PC-3 (cell line): ENCODE measurements at regions not wholly inside any gene's neighbourhood (a gene's known extent, or its start where the extent isn't known, plus 50 kb on each side); places are given as distances from the start of the nearest gene placed in this dataset.

Experiments
- ATAC-seq: fragments of 200-7000 bp; cut with Tn5 transposase; 2 replicates; pipeline ENCODE4 v1.9.1; 2020; ENCODE audit warnings: mild to moderate bottlenecking, moderate library complexity
- BruUV-seq: library from RNA; stranded (reverse); fragments of 400-500 nt; replicated peaks from 2 replicates; lab custom pipeline; 2021; lab: Mats Ljungman, UMichigan
- CTCF ChIA-PET: fragments of 300-600 bp; sonication (Branson Sonifier 250); formaldehyde crosslinking; loops from one replicate; lab custom pipeline; 2022; ENCODE audit warnings: antibody characterized with exemption; lab: Charles Lee
- POLR2A ChIA-PET: fragments of 300-600 bp; sonication (Branson Sonifier 250); formaldehyde crosslinking; loops from one replicate; lab custom pipeline; 2022; ENCODE audit warnings: antibody characterized with exemption; ENCODE audit not compliant: unreplicated experiment; lab: Charles Lee
- DNase-seq: peaks from one replicate; pipeline ENCODE4 v3.0.0-alpha.2; 2015
- H2AFZ ChIP-seq: fragments of 300-600 bp; sonication (generic); 2 replicates; pipeline ENCODE4 v1.6.0; 2016; ENCODE audit warnings: antibody characterized with exemption, low read length
- H3F3A ChIP-seq: fragments of 300-600 bp; sonication (generic); one replicate; pipeline ENCODE4 v1.6.0; 2017; ENCODE audit warnings: antibody characterized with exemption, low read length, control low read depth, mild to moderate bottlenecking; ENCODE audit not compliant: unreplicated experiment
- H3K27ac ChIP-seq: fragments of 300-600 bp; sonication (generic); 2 replicates; pipeline ENCODE4 v1.5.1; 2016; ENCODE audit warnings: mild to moderate bottlenecking, low read length
- H3K27me3 ChIP-seq: fragments of 300-600 bp; sonication (generic); 2 replicates; pipeline ENCODE4 v1.6.1; 2016; ENCODE audit warnings: low read length, mixed read lengths
- H3K36me3 ChIP-seq: fragments of 300-600 bp; sonication (generic); 2 replicates; pipeline ENCODE4 v1.6.1; 2016; ENCODE audit warnings: low read depth, mixed run types, low read length, mixed read lengths
- H3K4me1 ChIP-seq: fragments of 300-600 bp; sonication (generic); 2 replicates; pipeline ENCODE4 v1.5.1; 2016; ENCODE audit warnings: low read length; ENCODE audit not compliant: insufficient read depth
- H3K4me2 ChIP-seq: fragments of 300-600 bp; sonication (generic); 2 replicates; pipeline ENCODE4 v1.6.0; 2016; ENCODE audit warnings: low read length
- H3K4me3 ChIP-seq: fragments of 300-600 bp; sonication (generic); 2 replicates; pipeline ENCODE4 v1.5.1; 2016; ENCODE audit warnings: mild to moderate bottlenecking, low read length, mixed read lengths
- H3K79me2 ChIP-seq: fragments of 300-600 bp; sonication (generic); 2 replicates; pipeline ENCODE4 v1.6.1; 2017; ENCODE audit warnings: low read length, mixed read lengths
- H3K9ac ChIP-seq: fragments of 300-600 bp; sonication (generic); 2 replicates; pipeline ENCODE4 v1.6.0; 2016; ENCODE audit warnings: mild to moderate bottlenecking, low read length
- H3K9me2 ChIP-seq: fragments of 300-600 bp; sonication (generic); replicated peaks from 2 replicates; pipeline ENCODE4 v1.6.1; 2016; ENCODE audit warnings: mixed run types, low read length, mixed read lengths
- H3K9me3 ChIP-seq: fragments of 300-600 bp; sonication (generic); 2 replicates; pipeline ENCODE4 v1.6.1; 2016; ENCODE audit warnings: low read length, mixed read lengths
- H4K20me1 ChIP-seq: fragments of 300-600 bp; sonication (generic); 2 replicates; pipeline ENCODE4 v1.6.1; 2016; ENCODE audit warnings: low read length, mixed read lengths
- CTCF ChIP-seq: fragments of 300-600 bp; sonication (generic); conservative IDR thresholded peaks from 2 replicates; pipeline ENCODE4 v1.5.1; 2017; ENCODE audit warnings: antibody characterized with exemption, low read depth, mild to moderate bottlenecking, low read length
- EZH2 ChIP-seq: fragments of 300-600 bp; sonication (generic); IDR thresholded peaks from one replicate; pipeline ENCODE4 v1.6.1; 2017; ENCODE audit warnings: antibody characterized with exemption, mild to moderate bottlenecking, low read length; ENCODE audit not compliant: unreplicated experiment
- EZH2phosphoT487 ChIP-seq: fragments of 300-600 bp; sonication (generic); IDR thresholded peaks from 2 replicates; pipeline ENCODE4 v1.6.1; 2018; ENCODE audit warnings: mild to moderate bottlenecking, antibody characterized with exemption, low read length, borderline replicate concordance
- intact Hi-C: fragments of 100-400 bp; cut with micrococcal nuclease; formaldehyde crosslinking; loops from 2 replicates; pipeline ENCODE4 v1.9.0; 2023

GRCh38 chr11:128201801-128202200 lies 385.6 kb downstream of the ETS1 start:
- no peaks in the 10 kb centered on the region for H3K79me2 ChIP-seq
- TF ChIP-seq EZH2phosphoT487 (no peak), EZH2 (no peak), CTCF (no peak)
- peaks cover 7% of the 10 kb centered on the region for H3K4me1 ChIP-seq
- H3F3A ChIP-seq = peaks cover 2% of the 10 kb centered on the region
- no peak for DNase-seq
- no peaks in the 10 kb centered on the region for H4K20me1 ChIP-seq
- no peaks in the 10 kb centered on the region for H3K9me3 ChIP-seq
- H3K9ac ChIP-seq = no peak overlapping the region
- H3K36me3 ChIP-seq = 0 out of 2 replicates have a peak, but pooled peaks cover 6% of the 10 kb centered on the region
- no peak overlapping the region for H3K4me2 ChIP-seq
- H3K4me3 ChIP-seq = no peak overlapping the region
- H3K9me2 ChIP-seq = no peaks in the 10 kb centered on the region
- ChIA-PET CTCF (no interaction called here), POLR2A (no interaction called here)
- no peaks in the 10 kb centered on the region for H3K27me3 ChIP-seq
- intact Hi-C loops = no loop called here
- H2AFZ ChIP-seq = no peak overlapping the region
- ATAC-seq = no peak
- no peak overlapping the region for H3K27ac ChIP-seq
- no TSS peak for BruUV-seq

GRCh38 chr11:128201009-128201408 lies 386.3 kb downstream of the ETS1 start:
- no TSS peak for BruUV-seq
- H2AFZ ChIP-seq = no peak overlapping the region
- no peak overlapping the region for H3K9ac ChIP-seq
- ChIA-PET POLR2A (no interaction called here), CTCF (no interaction called here)
- H4K20me1 ChIP-seq = no peaks in the 10 kb centered on the region
- no peaks in the 10 kb centered on the region for H3K9me3 ChIP-seq
- no peaks in the 10 kb centered on the region for H3K27me3 ChIP-seq
- H3K27ac ChIP-seq = no peak overlapping the region
- TF ChIP-seq EZH2 = no peak
- no peak for TF ChIP-seq CTCF
- TF ChIP-seq EZH2phosphoT487 = no peak
- ATAC-seq = no peak
- H3F3A ChIP-seq = no peaks in the 10 kb centered on the region
- H3K4me1 ChIP-seq = no peaks in the 10 kb centered on the region
- H3K9me2 ChIP-seq = no peaks in the 10 kb centered on the region
- DNase-seq = no peak
- H3K4me3 ChIP-seq = no peak overlapping the region
- intact Hi-C loops = no loop called here
- H3K79me2 ChIP-seq = no peaks in the 10 kb centered on the region
- 0 out of 2 replicates have a peak, but pooled peaks cover under 1% of the 10 kb centered on the region for H3K36me3 ChIP-seq
- no peak overlapping the region for H3K4me2 ChIP-seq

GRCh38 chr11:128200467-128200866 lies 386.9 kb downstream of the ETS1 start:
- no peak overlapping the region for H3K27ac ChIP-seq
- no peak overlapping the region for H2AFZ ChIP-seq
- no peaks in the 10 kb centered on the region for H3F3A ChIP-seq
- H3K27me3 ChIP-seq = no peaks in the 10 kb centered on the region
- no peaks in the 10 kb centered on the region for H3K36me3 ChIP-seq
- no peaks in the 10 kb centered on the region for H3K79me2 ChIP-seq
- ChIA-PET POLR2A (no interaction called here), CTCF (no interaction called here)
- BruUV-seq = no TSS peak
- H3K4me1 ChIP-seq = no peaks in the 10 kb centered on the region
- H3K9me2 ChIP-seq = no peaks in the 10 kb centered on the region
- DNase-seq (no peak), ATAC-seq (no peak)
- no peaks in the 10 kb centered on the region for H3K9me3 ChIP-seq
- no peaks in the 10 kb centered on the region for H4K20me1 ChIP-seq
- intact Hi-C loops = no loop called here
- TF ChIP-seq CTCF (no peak), EZH2 (no peak), EZH2phosphoT487 (no peak)
- H3K4me3 ChIP-seq = no peak overlapping the region
- no peak overlapping the region for H3K9ac ChIP-seq
- H3K4me2 ChIP-seq = no peak overlapping the region
